Liver (tissue), 8 donors: ENCODE measurements at regions not wholly inside any gene's neighbourhood (a gene's known extent, or its start where the extent isn't known, plus 50 kb on each side); places are given as distances from the start of the nearest gene placed in this dataset.

Experiments
- DNase-seq: peaks from one replicate; pipeline ENCODE4 v3.0.0-alpha.2; 2017; ENCODE audit warnings: low spot score
- H3K27ac ChIP-seq, 2 donors: one replicate each; pipeline ENCODE4 v1.7.0; 2013; ENCODE audit warnings: inconsistent platforms in 2 of 2, low read length in 2 of 2, control low read depth in 1 of 2, low read depth in 1 of 2, mild to moderate bottlenecking in 1 of 2
- H3K27me3 ChIP-seq, 4 donors: one replicate each; pipeline versions ENCODE4 v1.6.1 to v1.7.0; 2013; ENCODE audit warnings: low read length in 3 of 4, inconsistent platforms in 1 of 4, mild to moderate bottlenecking in 1 of 4, moderate library complexity in 1 of 4; ENCODE audit not compliant: control insufficient read depth in 4 of 4, insufficient read depth in 4 of 4
- H3K36me3 ChIP-seq, 4 donors: one replicate each; pipeline versions ENCODE4 v1.6.1 to v1.7.0; 2013; ENCODE audit warnings: low read length in 3 of 4, mild to moderate bottlenecking in 3 of 4, low read depth in 1 of 4, moderate library complexity in 1 of 4; ENCODE audit not compliant: control insufficient read depth in 4 of 4, insufficient read depth in 3 of 4
- H3K4me1 ChIP-seq, 4 donors: one replicate each; pipeline versions ENCODE4 v1.6.1 to v1.7.0; 2013; ENCODE audit warnings: low read length in 3 of 4, mild to moderate bottlenecking in 3 of 4, moderate library complexity in 1 of 4; ENCODE audit not compliant: control insufficient read depth in 4 of 4, insufficient read depth in 4 of 4
- H3K4me3 ChIP-seq, 3 donors: one replicate each; pipeline versions ENCODE4 v1.6.1 to v1.7.0; 2013; ENCODE audit warnings: low read length in 3 of 3, control low read depth in 1 of 3, low read depth in 1 of 3, mild to moderate bottlenecking in 1 of 3
- H3K9ac ChIP-seq, 2 donors: one replicate each; pipeline ENCODE4 v1.7.0; 2013; ENCODE audit warnings: low read length in 2 of 2, mild to moderate bottlenecking in 2 of 2, moderate library complexity in 2 of 2, control low read depth in 1 of 2, low read depth in 1 of 2
- H3K9me3 ChIP-seq, 4 donors: one replicate each; pipeline versions ENCODE4 v1.6.1 to v1.7.0; 2013; ENCODE audit warnings: low read length in 3 of 4; ENCODE audit not compliant: control insufficient read depth in 4 of 4
- EGR1 ChIP-seq, 2 donors: IDR thresholded peaks; 2 replicates each; pipeline ENCODE4 v1.6.1; 2016 to 2018; ENCODE audit warnings: antibody characterized with exemption in 2 of 2, low read depth in 2 of 2
- FOXA1 ChIP-seq: IDR thresholded peaks from 2 replicates; pipeline ENCODE4 v1.6.1; 2016; ENCODE audit warnings: antibody characterized with exemption
- GABPA ChIP-seq, 2 donors: IDR thresholded peaks in 1 of 2; conservative IDR thresholded peaks in 1 of 2; 2 replicates each; pipeline ENCODE4 v1.6.1; 2016; ENCODE audit warnings: antibody characterized with exemption in 2 of 2, mild to moderate bottlenecking in 1 of 2, moderate library complexity in 1 of 2
- HNF4A ChIP-seq, 2 donors: conservative IDR thresholded peaks; 2 replicates each; pipeline ENCODE4 v1.6.1; 2016; ENCODE audit warnings: antibody characterized with exemption in 2 of 2, mild to moderate bottlenecking in 2 of 2
- HNF4G ChIP-seq: IDR thresholded peaks from 2 replicates; pipeline ENCODE4 v1.6.1; 2016; ENCODE audit warnings: antibody characterized with exemption
- JUND ChIP-seq, 2 donors: IDR thresholded peaks; 2 replicates each; pipeline ENCODE4 v1.6.1; 2016; ENCODE audit warnings: antibody characterized with exemption in 2 of 2
- NR2F2 ChIP-seq: IDR thresholded peaks from 2 replicates; pipeline ENCODE4 v1.6.1; 2016; ENCODE audit warnings: antibody characterized with exemption
- RAD21 ChIP-seq, 2 donors: IDR thresholded peaks; 2 replicates each; pipeline ENCODE4 v1.6.1; 2016; ENCODE audit warnings: antibody characterized with exemption in 2 of 2, mild to moderate bottlenecking in 2 of 2
- RXRA ChIP-seq, 2 donors: IDR thresholded peaks; 2 replicates each; pipeline ENCODE4 v1.6.1; 2017 to 2018; ENCODE audit warnings: antibody characterized with exemption in 2 of 2, mild to moderate bottlenecking in 1 of 2
- SP1 ChIP-seq: IDR thresholded peaks from 2 replicates; pipeline ENCODE4 v1.6.1; 2018; ENCODE audit warnings: antibody characterized with exemption, mild to moderate bottlenecking
- TAF1 ChIP-seq: conservative IDR thresholded peaks from 2 replicates; pipeline ENCODE4 v1.6.1; 2016; ENCODE audit warnings: antibody characterized with exemption, mild to moderate bottlenecking
- YY1 ChIP-seq: IDR thresholded peaks from 2 replicates; pipeline ENCODE4 v1.6.1; 2016; ENCODE audit warnings: antibody characterized with exemption, mild to moderate bottlenecking
- WGBS: extraction: QIAGEN DNeasy Blood & Tissue Kit; methylation state at CpG from one replicate; pipeline ENCODE4 v1.1.7; 2013; 5-methylcytosine and 5-hydroxymethylcytosine counted together
- TF ChIP-seq, protein P1 (sequence below): IDR thresholded peaks from 2 replicates; pipeline ENCODE4 v1.6.1; 2016; ENCODE audit warnings: antibody characterized with exemption
- TF ChIP-seq, protein P2 (sequence below): IDR thresholded peaks from 2 replicates; pipeline ENCODE4 v1.6.1; 2016; ENCODE audit warnings: antibody characterized with exemption, mild to moderate bottlenecking
- TF ChIP-seq, protein P3 (sequence below): fragments of 150-350 bp; IDR thresholded peaks from 2 replicates; pipeline ENCODE4 v1.5.1; 2017; ENCODE audit warnings: improper control_type of control experiment, low read depth, low read length; ENCODE audit not compliant: missing input control
- TF ChIP-seq, protein P4 (sequence below): IDR thresholded peaks from 2 replicates; pipeline ENCODE4 v1.6.1; 2016; ENCODE audit warnings: antibody characterized with exemption
- TF ChIP-seq, protein P5 (sequence below): IDR thresholded peaks from 2 replicates; pipeline ENCODE4 v1.6.1; 2016; ENCODE audit warnings: antibody characterized with exemption
- donor health status: healthy.
- donor health status: healthy.
- donor health status: healthy.
- donor health status: healthy.
- donor health status: healthy.

DNA sequence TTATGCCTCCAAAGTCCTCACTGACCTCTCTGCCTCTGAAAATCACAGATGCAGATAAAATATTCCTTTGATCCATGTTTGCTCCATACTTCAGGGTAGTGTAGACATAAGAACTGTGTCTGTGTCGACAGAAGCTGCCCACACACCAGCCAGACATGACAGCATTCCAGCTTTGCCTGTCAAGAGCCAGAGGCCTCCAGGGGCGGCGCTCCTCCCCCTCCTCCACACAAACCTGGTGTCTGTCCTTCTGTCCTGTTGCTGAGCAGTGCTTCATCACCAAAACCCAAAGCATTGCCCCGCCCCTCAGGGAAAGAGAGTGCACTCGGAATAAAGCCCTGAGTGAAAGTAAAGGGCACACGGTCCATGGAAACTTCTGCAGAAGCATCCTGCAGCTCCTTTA is 379.4 kb downstream of the FBXW7 start:
- Histone ChIP-seq H3K27me3 (no peaks in the 10 kb centered on the region), H3K36me3 (no peaks in the 10 kb centered on the region), H3K4me3 (no peak overlapping the region), H3K9me3 (peaks cover 0 to 4% (median 1%) of the 10 kb centered on the region in 4 donors), H3K9ac (no peak overlapping the region), H3K27ac (no peak overlapping the region), H3K4me1 (no peaks in the 10 kb centered on the region)
- WGBS = 72% methylated on average over 6 of the region's 6 CpGs
- no peak for DNase-seq
- TF ChIP-seq EGR1 (IDR thresholded peaks at IDR 0.05; ENCODE audit: low read depth in 2 of 2) (no peak), RAD21 (IDR thresholded peaks at IDR 0.05) (no peak), JUND (IDR thresholded peaks at IDR 0.05) (no peak), SP1 (no peak), HNF4A (conservative IDR thresholded peaks at IDR 0.05) (no peak), YY1 (no peak), GABPA (IDR thresholded peaks at IDR 0.05 in 1 of 2, conservative IDR thresholded peaks at IDR 0.05 in 1 of 2) (no peak), NR2F2 (no peak), TAF1 (no peak), RXRA (IDR thresholded peaks at IDR 0.05) (no peak)
- TF ChIP-seq, protein P1, sequence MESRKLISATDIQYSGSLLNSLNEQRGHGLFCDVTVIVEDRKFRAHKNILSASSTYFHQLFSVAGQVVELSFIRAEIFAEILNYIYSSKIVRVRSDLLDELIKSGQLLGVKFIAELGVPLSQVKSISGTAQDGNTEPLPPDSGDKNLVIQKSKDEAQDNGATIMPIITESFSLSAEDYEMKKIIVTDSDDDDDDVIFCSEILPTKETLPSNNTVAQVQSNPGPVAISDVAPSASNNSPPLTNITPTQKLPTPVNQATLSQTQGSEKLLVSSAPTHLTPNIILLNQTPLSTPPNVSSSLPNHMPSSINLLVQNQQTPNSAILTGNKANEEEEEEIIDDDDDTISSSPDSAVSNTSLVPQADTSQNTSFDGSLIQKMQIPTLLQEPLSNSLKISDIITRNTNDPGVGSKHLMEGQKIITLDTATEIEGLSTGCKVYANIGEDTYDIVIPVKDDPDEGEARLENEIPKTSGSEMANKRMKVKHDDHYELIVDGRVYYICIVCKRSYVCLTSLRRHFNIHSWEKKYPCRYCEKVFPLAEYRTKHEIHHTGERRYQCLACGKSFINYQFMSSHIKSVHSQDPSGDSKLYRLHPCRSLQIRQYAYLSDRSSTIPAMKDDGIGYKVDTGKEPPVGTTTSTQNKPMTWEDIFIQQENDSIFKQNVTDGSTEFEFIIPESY = no peak
- TF ChIP-seq, protein P2, sequence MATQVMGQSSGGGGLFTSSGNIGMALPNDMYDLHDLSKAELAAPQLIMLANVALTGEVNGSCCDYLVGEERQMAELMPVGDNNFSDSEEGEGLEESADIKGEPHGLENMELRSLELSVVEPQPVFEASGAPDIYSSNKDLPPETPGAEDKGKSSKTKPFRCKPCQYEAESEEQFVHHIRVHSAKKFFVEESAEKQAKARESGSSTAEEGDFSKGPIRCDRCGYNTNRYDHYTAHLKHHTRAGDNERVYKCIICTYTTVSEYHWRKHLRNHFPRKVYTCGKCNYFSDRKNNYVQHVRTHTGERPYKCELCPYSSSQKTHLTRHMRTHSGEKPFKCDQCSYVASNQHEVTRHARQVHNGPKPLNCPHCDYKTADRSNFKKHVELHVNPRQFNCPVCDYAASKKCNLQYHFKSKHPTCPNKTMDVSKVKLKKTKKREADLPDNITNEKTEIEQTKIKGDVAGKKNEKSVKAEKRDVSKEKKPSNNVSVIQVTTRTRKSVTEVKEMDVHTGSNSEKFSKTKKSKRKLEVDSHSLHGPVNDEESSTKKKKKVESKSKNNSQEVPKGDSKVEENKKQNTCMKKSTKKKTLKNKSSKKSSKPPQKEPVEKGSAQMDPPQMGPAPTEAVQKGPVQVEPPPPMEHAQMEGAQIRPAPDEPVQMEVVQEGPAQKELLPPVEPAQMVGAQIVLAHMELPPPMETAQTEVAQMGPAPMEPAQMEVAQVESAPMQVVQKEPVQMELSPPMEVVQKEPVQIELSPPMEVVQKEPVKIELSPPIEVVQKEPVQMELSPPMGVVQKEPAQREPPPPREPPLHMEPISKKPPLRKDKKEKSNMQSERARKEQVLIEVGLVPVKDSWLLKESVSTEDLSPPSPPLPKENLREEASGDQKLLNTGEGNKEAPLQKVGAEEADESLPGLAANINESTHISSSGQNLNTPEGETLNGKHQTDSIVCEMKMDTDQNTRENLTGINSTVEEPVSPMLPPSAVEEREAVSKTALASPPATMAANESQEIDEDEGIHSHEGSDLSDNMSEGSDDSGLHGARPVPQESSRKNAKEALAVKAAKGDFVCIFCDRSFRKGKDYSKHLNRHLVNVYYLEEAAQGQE = no peak
- TF ChIP-seq, protein P3, sequence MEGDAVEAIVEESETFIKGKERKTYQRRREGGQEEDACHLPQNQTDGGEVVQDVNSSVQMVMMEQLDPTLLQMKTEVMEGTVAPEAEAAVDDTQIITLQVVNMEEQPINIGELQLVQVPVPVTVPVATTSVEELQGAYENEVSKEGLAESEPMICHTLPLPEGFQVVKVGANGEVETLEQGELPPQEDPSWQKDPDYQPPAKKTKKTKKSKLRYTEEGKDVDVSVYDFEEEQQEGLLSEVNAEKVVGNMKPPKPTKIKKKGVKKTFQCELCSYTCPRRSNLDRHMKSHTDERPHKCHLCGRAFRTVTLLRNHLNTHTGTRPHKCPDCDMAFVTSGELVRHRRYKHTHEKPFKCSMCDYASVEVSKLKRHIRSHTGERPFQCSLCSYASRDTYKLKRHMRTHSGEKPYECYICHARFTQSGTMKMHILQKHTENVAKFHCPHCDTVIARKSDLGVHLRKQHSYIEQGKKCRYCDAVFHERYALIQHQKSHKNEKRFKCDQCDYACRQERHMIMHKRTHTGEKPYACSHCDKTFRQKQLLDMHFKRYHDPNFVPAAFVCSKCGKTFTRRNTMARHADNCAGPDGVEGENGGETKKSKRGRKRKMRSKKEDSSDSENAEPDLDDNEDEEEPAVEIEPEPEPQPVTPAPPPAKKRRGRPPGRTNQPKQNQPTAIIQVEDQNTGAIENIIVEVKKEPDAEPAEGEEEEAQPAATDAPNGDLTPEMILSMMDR = no peak
- TF ChIP-seq, protein P4, sequence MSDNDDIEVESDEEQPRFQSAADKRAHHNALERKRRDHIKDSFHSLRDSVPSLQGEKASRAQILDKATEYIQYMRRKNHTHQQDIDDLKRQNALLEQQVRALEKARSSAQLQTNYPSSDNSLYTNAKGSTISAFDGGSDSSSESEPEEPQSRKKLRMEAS = no peak
- TF ChIP-seq, protein P5, sequence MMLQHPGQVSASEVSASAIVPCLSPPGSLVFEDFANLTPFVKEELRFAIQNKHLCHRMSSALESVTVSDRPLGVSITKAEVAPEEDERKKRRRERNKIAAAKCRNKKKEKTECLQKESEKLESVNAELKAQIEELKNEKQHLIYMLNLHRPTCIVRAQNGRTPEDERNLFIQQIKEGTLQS = no peak

DNA sequence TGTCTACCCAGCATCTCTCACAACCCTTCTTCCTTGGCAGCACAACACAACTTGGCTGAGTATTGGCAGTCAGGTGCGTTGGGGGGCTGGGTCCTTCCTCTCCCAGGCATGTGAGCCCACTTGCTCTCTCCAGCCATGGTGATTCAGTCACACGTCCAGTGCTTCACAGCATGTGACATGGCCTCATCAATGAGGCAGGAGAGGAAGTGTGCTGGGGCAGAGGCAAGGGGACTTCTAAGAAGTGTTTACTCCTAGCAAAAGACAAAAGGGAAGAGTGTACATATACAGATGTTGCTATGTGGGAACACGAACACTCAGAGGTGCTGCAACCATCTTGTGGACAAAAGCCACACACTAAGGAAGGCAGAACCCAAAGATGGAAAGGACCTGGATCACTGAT is 380.8 kb downstream of the FBXW7 start:
- WGBS = 74% methylated on average over 3 of the region's 3 CpGs
- Histone ChIP-seq H3K27me3 (no peaks in the 10 kb centered on the region), H3K4me1 (no peaks in the 10 kb centered on the region), H3K9ac (no peak overlapping the region), H3K36me3 (no peaks in the 10 kb centered on the region), H3K9me3 (peaks cover 0 to 4% (median 1%) of the 10 kb centered on the region in 4 donors), H3K4me3 (no peak overlapping the region), H3K27ac (no peak overlapping the region)
- no peak for DNase-seq
- TF ChIP-seq, protein P4 = no peak
- TF ChIP-seq HNF4G (no peak), GABPA (IDR thresholded peaks at IDR 0.05 in 1 of 2, conservative IDR thresholded peaks at IDR 0.05 in 1 of 2) (no peak), TAF1 (no peak), FOXA1 (no peak)
